NB4 (cell line): ENCODE measurements at regions not wholly inside any gene's neighbourhood (a gene's known extent, or its start where the extent isn't known, plus 50 kb on each side); places are given as distances from the start of the nearest gene placed in this dataset.

Experiments
- DNase-seq: peaks from one replicate; pipeline ENCODE4 v3.0.0; 2010; ENCODE audit warnings: low read depth
- H3K4me3 ChIP-seq: one replicate; pipeline ENCODE4 v1.5.1; 2011; ENCODE audit warnings: mild to moderate bottlenecking, low read depth, low read length, moderate library complexity
- CTCF ChIP-seq: IDR thresholded peaks from one replicate; pipeline ENCODE4 v1.5.1; 2012; ENCODE audit warnings: low read depth, low read length
- MAX ChIP-seq: IDR thresholded peaks from 2 replicates; pipeline ENCODE4 v1.6.1; 2011; ENCODE audit warnings: low read depth, low read length
- MYC ChIP-seq: IDR thresholded peaks from 2 replicates; pipeline ENCODE4 v1.6.1; 2011; ENCODE audit warnings: low read depth, low read length
- POLR2A ChIP-seq: IDR thresholded peaks from 2 replicates; pipeline ENCODE4 v1.6.1; 2011; ENCODE audit warnings: mild to moderate bottlenecking; ENCODE audit not compliant: insufficient read length; ENCODE audit errors: extremely low read depth

- no peak overlapping the region for H3K4me3 ChIP-seq
- DNase-seq = peak; percentile 42
- TF ChIP-seq POLR2A = no peak
- no peak for TF ChIP-seq MAX
- TF ChIP-seq MYC = no peak
- peak; percentile 74 for TF ChIP-seq CTCF
Measured at GRCh38 chr12:87274594-87275245, 754.5 kb downstream of the C12orf50 start.

- TF ChIP-seq MAX (no peak), CTCF (no peak), MYC (no peak), POLR2A (no peak)
- H3K4me3 ChIP-seq = no peak overlapping the region
Measured at GRCh38 chr12:87272851-87273250, 756.4 kb downstream of the C12orf50 start.

GRCh38 chr12:87270919-87271318, 758.3 kb downstream of the C12orf50 start:
- H3K4me3 ChIP-seq = no peak overlapping the region
- DNase-seq = no peak
- TF ChIP-seq MYC (no peak), POLR2A (no peak), MAX (no peak), CTCF (no peak)

More at GRCh38 chr12:87272851-87273250, 756.4 kb downstream of the C12orf50 start:
- no peak for DNase-seq

GRCh38 chr12:87266305-87266704, 762.9 kb downstream of the C12orf50 start:
- no peak overlapping the region for H3K4me3 ChIP-seq
- DNase-seq = peak; percentile 21
- TF ChIP-seq POLR2A = no peak
- TF ChIP-seq CTCF = peak; percentile 19
- TF ChIP-seq MYC = no peak

GRCh38 chr12:87259391-87259790, 769.8 kb downstream of the C12orf50 start:
- no peak overlapping the region for H3K4me3 ChIP-seq
- no peak for DNase-seq
- TF ChIP-seq MYC = no peak
- TF ChIP-seq POLR2A = no peak
- TF ChIP-seq CTCF = no peak
- no peak for TF ChIP-seq MAX
